ENCODE measurements at regions not wholly inside any gene's neighbourhood (a gene's known extent, or its start where the extent isn't known, plus 50 kb on each side); places are given as distances from the start of the nearest gene placed in this dataset.

- TF ChIP-seq EZH2 (IDR thresholded peaks at IDR 0.05; ENCODE audit: insufficient read depth, poor library complexity, severe bottlenecking) (no peak), EZH2phosphoT487 (IDR thresholded peaks at IDR 0.05; ENCODE audit: insufficient read depth, low read depth) (no peak)
Measured at GRCh38 chr1:229841230-229841629, 215.2 kb downstream of the URB2 start.

Data from GM23248 (cell line).